HL-60 (cell line): ENCODE measurements at regions not wholly inside any gene's neighbourhood (a gene's known extent, or its start where the extent isn't known, plus 50 kb on each side); places are given as distances from the start of the nearest gene placed in this dataset.

Experiments used
- DNase-seq, 2 experiments: peaks; one replicate each; pipeline ENCODE4 v3.0.0-alpha.2; 2010 to 2020; ENCODE audit warnings: low read depth in 1 of 2, low spot score in 1 of 2
- H3K27ac ChIP-seq: fragments of 250-450 bp; sonication (Bioruptor Pico); replicated peaks from 2 replicates; pipeline ENCODE4 v1.5.1; 2020; ENCODE audit warnings: mild to moderate bottlenecking, moderate library complexity
- H3K27me3 ChIP-seq: fragments of 250-450 bp; sonication (Bioruptor Pico); 2 replicates; pipeline ENCODE4 v1.5.1; 2021; ENCODE audit warnings: mild to moderate bottlenecking, moderate library complexity; ENCODE audit not compliant: insufficient read depth, poor library complexity, severe bottlenecking
- H3K4me3 ChIP-seq: replicated peaks from 2 replicates; pipeline ENCODE4 v1.5.1; 2011; ENCODE audit warnings: mild to moderate bottlenecking, control low read depth, low read length; ENCODE audit not compliant: insufficient read depth
- GABPA ChIP-seq: IDR thresholded peaks from 2 replicates; pipeline ENCODE4 v1.6.1; 2012; ENCODE audit warnings: low read depth
- POLR2AphosphoS5 ChIP-seq: IDR thresholded peaks from 2 replicates; pipeline ENCODE4 v1.6.1; 2012; ENCODE audit warnings: low read depth
- SPI1 ChIP-seq: IDR thresholded peaks from 2 replicates; pipeline ENCODE4 v1.6.1; 2012; ENCODE audit warnings: low read depth, mild to moderate bottlenecking, borderline replicate concordance
- TF ChIP-seq, protein P1 (sequence below): IDR thresholded peaks from one replicate; pipeline ENCODE4 v1.5.1; 2011; ENCODE audit warnings: low read length, control low read depth, inconsistent platforms; ENCODE audit not compliant: insufficient read depth
- TF ChIP-seq, protein P2 (sequence below): IDR thresholded peaks from 2 replicates; pipeline ENCODE4 v1.6.1; 2012; ENCODE audit warnings: low read depth; ENCODE audit not compliant: insufficient replicate concordance

DNA sequence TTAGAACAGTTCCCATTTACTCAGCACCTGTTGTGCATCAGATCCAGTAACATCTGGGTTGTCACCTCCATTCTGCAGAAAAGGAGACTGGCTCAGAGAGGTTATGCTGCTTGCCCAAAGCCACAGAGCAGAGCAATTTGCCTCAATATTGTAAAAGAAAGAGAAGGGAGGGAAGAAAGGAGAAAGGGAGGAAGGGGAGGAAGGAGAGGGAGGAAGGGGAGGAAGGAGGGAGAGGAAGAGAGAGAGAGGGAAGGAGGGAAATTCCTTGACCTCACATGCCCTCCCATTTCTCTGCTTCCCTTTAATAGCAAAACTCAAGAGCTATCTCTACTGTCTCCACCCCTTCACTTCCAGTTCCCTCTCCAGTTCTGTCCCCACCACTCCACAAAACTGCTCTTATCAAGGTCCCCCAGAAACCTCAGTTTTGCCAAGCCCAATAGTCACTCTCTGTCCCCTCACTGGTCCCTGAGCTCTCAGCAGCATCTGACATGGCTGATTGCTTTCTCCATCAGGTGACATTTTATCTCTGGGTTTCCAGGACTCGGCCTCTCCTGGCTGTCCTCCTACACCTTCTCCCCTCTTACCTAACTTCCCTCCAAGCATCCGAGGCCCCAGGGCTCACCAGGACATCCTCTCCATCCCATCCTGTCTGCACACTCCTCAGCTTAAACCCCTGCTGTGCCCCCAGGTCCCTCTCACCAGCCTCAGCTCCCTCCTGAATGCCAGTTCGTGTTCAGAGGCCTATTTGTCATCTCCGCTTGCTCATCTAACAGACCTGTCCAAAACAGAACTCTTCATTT, 104.7 kb upstream of the LINGO1 start:
- H3K27ac ChIP-seq = no peak overlapping the region
- TF ChIP-seq, protein P1, sequence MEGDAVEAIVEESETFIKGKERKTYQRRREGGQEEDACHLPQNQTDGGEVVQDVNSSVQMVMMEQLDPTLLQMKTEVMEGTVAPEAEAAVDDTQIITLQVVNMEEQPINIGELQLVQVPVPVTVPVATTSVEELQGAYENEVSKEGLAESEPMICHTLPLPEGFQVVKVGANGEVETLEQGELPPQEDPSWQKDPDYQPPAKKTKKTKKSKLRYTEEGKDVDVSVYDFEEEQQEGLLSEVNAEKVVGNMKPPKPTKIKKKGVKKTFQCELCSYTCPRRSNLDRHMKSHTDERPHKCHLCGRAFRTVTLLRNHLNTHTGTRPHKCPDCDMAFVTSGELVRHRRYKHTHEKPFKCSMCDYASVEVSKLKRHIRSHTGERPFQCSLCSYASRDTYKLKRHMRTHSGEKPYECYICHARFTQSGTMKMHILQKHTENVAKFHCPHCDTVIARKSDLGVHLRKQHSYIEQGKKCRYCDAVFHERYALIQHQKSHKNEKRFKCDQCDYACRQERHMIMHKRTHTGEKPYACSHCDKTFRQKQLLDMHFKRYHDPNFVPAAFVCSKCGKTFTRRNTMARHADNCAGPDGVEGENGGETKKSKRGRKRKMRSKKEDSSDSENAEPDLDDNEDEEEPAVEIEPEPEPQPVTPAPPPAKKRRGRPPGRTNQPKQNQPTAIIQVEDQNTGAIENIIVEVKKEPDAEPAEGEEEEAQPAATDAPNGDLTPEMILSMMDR = no peak
- TF ChIP-seq, protein P2, sequence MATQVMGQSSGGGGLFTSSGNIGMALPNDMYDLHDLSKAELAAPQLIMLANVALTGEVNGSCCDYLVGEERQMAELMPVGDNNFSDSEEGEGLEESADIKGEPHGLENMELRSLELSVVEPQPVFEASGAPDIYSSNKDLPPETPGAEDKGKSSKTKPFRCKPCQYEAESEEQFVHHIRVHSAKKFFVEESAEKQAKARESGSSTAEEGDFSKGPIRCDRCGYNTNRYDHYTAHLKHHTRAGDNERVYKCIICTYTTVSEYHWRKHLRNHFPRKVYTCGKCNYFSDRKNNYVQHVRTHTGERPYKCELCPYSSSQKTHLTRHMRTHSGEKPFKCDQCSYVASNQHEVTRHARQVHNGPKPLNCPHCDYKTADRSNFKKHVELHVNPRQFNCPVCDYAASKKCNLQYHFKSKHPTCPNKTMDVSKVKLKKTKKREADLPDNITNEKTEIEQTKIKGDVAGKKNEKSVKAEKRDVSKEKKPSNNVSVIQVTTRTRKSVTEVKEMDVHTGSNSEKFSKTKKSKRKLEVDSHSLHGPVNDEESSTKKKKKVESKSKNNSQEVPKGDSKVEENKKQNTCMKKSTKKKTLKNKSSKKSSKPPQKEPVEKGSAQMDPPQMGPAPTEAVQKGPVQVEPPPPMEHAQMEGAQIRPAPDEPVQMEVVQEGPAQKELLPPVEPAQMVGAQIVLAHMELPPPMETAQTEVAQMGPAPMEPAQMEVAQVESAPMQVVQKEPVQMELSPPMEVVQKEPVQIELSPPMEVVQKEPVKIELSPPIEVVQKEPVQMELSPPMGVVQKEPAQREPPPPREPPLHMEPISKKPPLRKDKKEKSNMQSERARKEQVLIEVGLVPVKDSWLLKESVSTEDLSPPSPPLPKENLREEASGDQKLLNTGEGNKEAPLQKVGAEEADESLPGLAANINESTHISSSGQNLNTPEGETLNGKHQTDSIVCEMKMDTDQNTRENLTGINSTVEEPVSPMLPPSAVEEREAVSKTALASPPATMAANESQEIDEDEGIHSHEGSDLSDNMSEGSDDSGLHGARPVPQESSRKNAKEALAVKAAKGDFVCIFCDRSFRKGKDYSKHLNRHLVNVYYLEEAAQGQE = no peak
- TF ChIP-seq GABPA = no peak

DNA sequence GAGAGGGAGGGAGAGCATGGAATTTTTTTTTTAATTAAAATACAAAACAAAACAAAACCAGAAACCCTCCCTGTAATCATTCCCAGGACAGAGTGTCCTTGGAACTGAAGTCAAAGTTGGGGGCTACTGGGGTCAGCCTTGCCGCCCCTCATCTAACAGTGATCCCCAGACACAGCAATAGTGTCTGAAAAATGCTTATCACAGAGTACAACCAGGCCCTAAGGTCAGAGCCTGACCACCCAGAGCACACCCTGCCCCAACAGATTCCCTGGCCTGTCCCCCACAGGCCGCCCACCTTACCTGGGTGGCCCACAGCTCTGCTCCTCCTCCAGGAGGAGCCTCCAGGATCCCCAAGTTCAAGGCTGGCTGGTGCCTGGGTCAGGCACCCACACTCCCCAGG, 101.6 kb upstream of the LINGO1 start:
- Histone ChIP-seq H3K27me3 (no peaks in the 10 kb centered on the region), H3K4me3 (no peak overlapping the region), H3K27ac (no peak overlapping the region)
- no peak for DNase-seq
- TF ChIP-seq, protein P2 = no peak
- TF ChIP-seq SPI1 (no peak), GABPA (no peak), POLR2AphosphoS5 (no peak)
- TF ChIP-seq, protein P1 = no peak

More for the DNA sequence above, 104.7 kb upstream of the LINGO1 start:
- no peak overlapping the region for H3K4me3 ChIP-seq
- H3K27me3 ChIP-seq = no peaks in the 10 kb centered on the region
- no peak for DNase-seq

DNA sequence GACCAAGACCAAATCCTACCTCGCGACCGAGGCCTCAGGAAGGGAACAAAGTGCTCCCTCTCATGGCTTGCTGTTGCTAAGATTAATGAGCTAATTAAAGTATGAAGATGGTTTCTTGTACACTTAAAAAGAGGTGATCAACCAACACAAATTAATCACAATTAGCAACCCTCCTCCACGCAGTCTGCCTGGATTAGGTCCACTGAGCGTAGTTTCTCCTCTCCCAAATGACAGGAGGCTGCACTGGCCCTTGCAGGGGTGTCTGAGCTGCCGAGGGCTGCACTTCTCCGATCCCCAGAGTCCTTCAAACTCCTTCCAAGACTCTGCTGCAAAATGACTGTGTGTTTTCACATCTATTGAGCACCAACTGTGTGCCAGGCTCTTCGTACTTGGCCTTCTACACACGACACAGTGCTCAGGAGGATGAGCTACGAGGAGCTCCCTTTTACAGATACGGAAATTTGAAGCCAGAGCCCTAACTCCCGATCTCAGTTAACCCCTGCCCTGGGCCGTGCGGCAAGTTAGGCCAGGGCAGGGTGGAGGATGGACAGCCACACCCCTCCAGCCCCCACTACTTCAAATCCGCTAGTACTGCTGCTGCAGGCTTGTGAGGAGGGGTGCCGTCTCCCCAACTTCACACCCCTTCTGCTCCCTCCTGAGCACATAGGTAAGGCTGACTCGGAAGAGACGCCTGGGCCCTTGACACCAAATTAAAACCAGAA, 101.0 kb upstream of the LINGO1 start:
- Histone ChIP-seq H3K27ac (no peak overlapping the region), H3K4me3 (no peak overlapping the region), H3K27me3 (no peaks in the 10 kb centered on the region)
- no peak for DNase-seq
- TF ChIP-seq, protein P2 = no peak
- no peak for TF ChIP-seq SPI1
- TF ChIP-seq POLR2AphosphoS5 = no peak
- no peak for TF ChIP-seq GABPA
- TF ChIP-seq, protein P1 = no peak
